HCT116 (cell line): ENCODE measurements at regions not wholly inside any gene's neighbourhood (a gene's known extent, or its start where the extent isn't known, plus 50 kb on each side); places are given as distances from the start of the nearest gene placed in this dataset.

Experiments used
- ATF3 ChIP-seq: IDR thresholded peaks from 2 replicates; pipeline ENCODE4 v1.6.1; 2012
- CTCF ChIP-seq, 3 experiments: fragments of 200-600 bp in 1 of 3; sonication (generic) in 1 of 3; IDR thresholded peaks in 2 of 3; conservative IDR thresholded peaks in 1 of 3; 2 replicates each; pipeline ENCODE4 v1.5.1; 2012 to 2017; ENCODE audit warnings: low read depth in 2 of 3, low read length in 2 of 3, antibody characterized with exemption in 1 of 3, borderline replicate concordance in 1 of 3, control low read depth in 1 of 3, mild to moderate bottlenecking in 1 of 3, mixed read lengths in 1 of 3, mixed run types in 1 of 3, moderate library complexity in 1 of 3; ENCODE audit not compliant: insufficient read depth in 1 of 3
- FOSL1 ChIP-seq: IDR thresholded peaks from 2 replicates; pipeline ENCODE4 v1.6.1; 2012; ENCODE audit warnings: low read depth
- POLR2A ChIP-seq: IDR thresholded peaks from 2 replicates; pipeline ENCODE4 v1.7.0; 2011; ENCODE audit warnings: borderline replicate concordance; ENCODE audit not compliant: insufficient read depth, insufficient read length; ENCODE audit errors: extremely low read depth
- RAD21 ChIP-seq: IDR thresholded peaks from 2 replicates; pipeline ENCODE4 v1.6.1; 2012; ENCODE audit warnings: low read depth, mild to moderate bottlenecking
- SP1 ChIP-seq: IDR thresholded peaks from 2 replicates; pipeline ENCODE4 v1.6.1; 2012; ENCODE audit warnings: low read depth
- SRF ChIP-seq: IDR thresholded peaks from 2 replicates; pipeline ENCODE4 v1.6.1; 2012; ENCODE audit warnings: low read depth

- TF ChIP-seq FOSL1 (no peak), CTCF (IDR thresholded peaks at IDR 0.05 in 2 of 3, conservative IDR thresholded peaks at IDR 0.05 in 1 of 3; ENCODE audit: borderline replicate concordance in 1 of 3, insufficient read depth in 1 of 3, low read depth in 2 of 3, low read length in 2 of 3) (no peak), ATF3 (no peak), RAD21 (no peak), SRF (no peak), SP1 (no peak), POLR2A (no peak)
Observed at GRCh38 chr22:26888887-26889286, 231.5 kb downstream of the MIAT start.
